HepG2 (cell line): ENCODE measurements at regions not wholly inside any gene's neighbourhood (a gene's known extent, or its start where the extent isn't known, plus 50 kb on each side); places are given as distances from the start of the nearest gene placed in this dataset.

Experiments
- JUNB ChIP-seq: sonication (generic); formaldehyde crosslinking; IDR thresholded peaks from 2 replicates; pipeline ENCODE4 v1.8.0; 2022; ENCODE audit warnings: missing genetic modification reagents, mild to moderate bottlenecking, borderline replicate concordance
- POLR2A ChIP-seq, 2 experiments: IDR thresholded peaks; 2 replicates each; pipeline ENCODE4 v1.6.1; 2011; ENCODE audit warnings: low read depth in 2 of 2, low read length in 2 of 2, mild to moderate bottlenecking in 1 of 2, moderate library complexity in 1 of 2; ENCODE audit not compliant: insufficient read depth in 1 of 2
- SNRNP70 ChIP-seq: fragments of 200-400 bp; formaldehyde crosslinking; IDR thresholded peaks from 2 replicates; pipeline ENCODE4 v1.6.1; 2017; ENCODE audit warnings: mild to moderate bottlenecking, low read depth, low read length, moderate library complexity
- ZNF274 ChIP-seq: sonication (generic); formaldehyde crosslinking; IDR thresholded peaks from 2 replicates; pipeline ENCODE4 v1.5.1; 2020; ENCODE audit warnings: mild to moderate bottlenecking, missing genetic modification reagents
- TF ChIP-seq, protein P1 (sequence below): sonication (generic); formaldehyde crosslinking; IDR thresholded peaks from 2 replicates; pipeline ENCODE4 v1.4.0; 2020; ENCODE audit warnings: missing genetic modification reagents

DNA sequence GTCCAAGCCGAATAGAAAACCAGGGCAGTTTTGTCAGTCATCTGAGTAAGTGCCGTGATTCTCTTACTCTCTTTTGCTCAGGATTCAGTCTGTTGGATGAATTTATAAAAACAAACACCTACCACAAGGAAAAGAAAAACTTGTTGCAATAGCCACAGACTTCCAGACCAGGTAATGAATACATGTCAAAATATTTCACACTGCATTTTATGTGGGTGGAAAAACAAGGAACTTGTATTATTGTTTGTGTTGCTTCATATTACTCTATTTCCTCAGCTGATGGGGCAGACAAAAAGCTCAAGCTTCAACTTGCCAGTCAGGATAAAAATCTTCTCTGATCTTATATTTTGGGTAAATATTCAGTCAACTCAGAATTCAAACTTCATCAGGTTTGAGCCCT is 1125.7 kb downstream of the NLGN4Y start:
- TF ChIP-seq JUNB (CRISPR knock-in tag): no peak
- no peak for TF ChIP-seq SNRNP70
- TF ChIP-seq ZNF274 (CRISPR knock-in tag): no peak
- TF ChIP-seq, protein P1, sequence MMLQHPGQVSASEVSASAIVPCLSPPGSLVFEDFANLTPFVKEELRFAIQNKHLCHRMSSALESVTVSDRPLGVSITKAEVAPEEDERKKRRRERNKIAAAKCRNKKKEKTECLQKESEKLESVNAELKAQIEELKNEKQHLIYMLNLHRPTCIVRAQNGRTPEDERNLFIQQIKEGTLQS (CRISPR knock-in tag): no peak
- TF ChIP-seq POLR2A (IDR thresholded peaks at IDR 0.05; ENCODE audit: insufficient read depth in 1 of 2, low read depth in 2 of 2, low read length in 2 of 2): no peak
